Epithelial cell of proximal tubule (primary cell): ENCODE measurements at regions not wholly inside any gene's neighbourhood (a gene's known extent, or its start where the extent isn't known, plus 50 kb on each side); places are given as distances from the start of the nearest gene placed in this dataset.

Source experiments
- DNase-seq: peaks from one replicate; pipeline ENCODE4 v3.0.0-alpha.2; 2011; ENCODE audit warnings: low read depth
- H3K4me3 ChIP-seq: 2 replicates; pipeline ENCODE4 v1.5.1; 2011; ENCODE audit warnings: low read depth, mild to moderate bottlenecking, low read length
- CTCF ChIP-seq: conservative IDR thresholded peaks from 2 replicates; pipeline ENCODE4 v1.5.1; 2012; ENCODE audit warnings: low read depth, mild to moderate bottlenecking, low read length

GRCh38 chrX:117215683-117216082, 752.9 kb upstream of the CT83 start:
- no peak overlapping the region for H3K4me3 ChIP-seq
- no peak for TF ChIP-seq CTCF
- DNase-seq = no peak

GRCh38 chrX:117196481-117196880, 733.7 kb upstream of the CT83 start:
- H3K4me3 ChIP-seq = no peak overlapping the region
- no peak for DNase-seq
- no peak for TF ChIP-seq CTCF

- H3K4me3 ChIP-seq = no peak overlapping the region
- TF ChIP-seq CTCF = no peak
- DNase-seq = no peak
Observed at GRCh38 chrX:117147249-117147648, 684.5 kb upstream of the CT83 start.

GRCh38 chrX:117138070-117138469, 675.3 kb upstream of the CT83 start:
- no peak for DNase-seq
- no peak overlapping the region for H3K4me3 ChIP-seq
- TF ChIP-seq CTCF = no peak

- no peak for DNase-seq
- TF ChIP-seq CTCF = no peak
- H3K4me3 ChIP-seq = no peak overlapping the region
Observed at GRCh38 chrX:117134983-117135382, 672.2 kb upstream of the CT83 start.

GRCh38 chrX:117120700-117121099, 657.9 kb upstream of the CT83 start:
- DNase-seq = no peak
- H3K4me3 ChIP-seq = no peak overlapping the region
- TF ChIP-seq CTCF = no peak

GRCh38 chrX:117096528-117096927, 633.8 kb upstream of the CT83 start:
- no peak for DNase-seq
- no peak for TF ChIP-seq CTCF
- H3K4me3 ChIP-seq = no peak overlapping the region
